ENCODE measurements at regions not wholly inside any gene's neighbourhood (a gene's known extent, or its start where the extent isn't known, plus 50 kb on each side); places are given as distances from the start of the nearest gene placed in this dataset.

- Mint-ChIP-seq H3K36me3 (ENCODE audit: low read depth) (no peaks in the 10 kb centered on the region), H3K9me3 (no peaks in the 10 kb centered on the region), H3K4me1 (no peaks in the 10 kb centered on the region), H3K27ac (ENCODE audit: unreplicated experiment) (no peak overlapping the region), H3K27me3 (ENCODE audit: low read depth) (no peaks in the 10 kb centered on the region), H3K4me3 (no peak overlapping the region)
- no peak for TF ChIP-seq CTCF (conservative IDR thresholded peaks at IDR 0.05)
- DNase-seq (ENCODE audit: low read depth, low spot score): no peak
Observed at GRCh38 chr5:3337812-3338541, 257.7 kb upstream of the IRX1 start.

GRCh38 chr5:3336666-3337065, 259.0 kb upstream of the IRX1 start:
- Mint-ChIP-seq H3K36me3 (ENCODE audit: low read depth) (no peaks in the 10 kb centered on the region), H3K4me3 (no peak overlapping the region), H3K27ac (ENCODE audit: unreplicated experiment) (no peak overlapping the region), H3K27me3 (ENCODE audit: low read depth) (no peaks in the 10 kb centered on the region), H3K9me3 (no peaks in the 10 kb centered on the region), H3K4me1 (no peaks in the 10 kb centered on the region)
- no peak for TF ChIP-seq CTCF (conservative IDR thresholded peaks at IDR 0.05)
- no peak for DNase-seq (ENCODE audit: low read depth, low spot score)

- DNase-seq (ENCODE audit: low read depth, low spot score): no peak
- H3K36me3 Mint-ChIP-seq (ENCODE audit: low read depth): no peaks in the 10 kb centered on the region
- TF ChIP-seq CTCF (conservative IDR thresholded peaks at IDR 0.05): no peak
- no peaks in the 10 kb centered on the region for H3K9me3 Mint-ChIP-seq
- H3K27me3 Mint-ChIP-seq (ENCODE audit: low read depth): no peaks in the 10 kb centered on the region
- no peak overlapping the region for H3K4me3 Mint-ChIP-seq
- no peak overlapping the region for H3K27ac Mint-ChIP-seq (ENCODE audit: unreplicated experiment)
- H3K4me1 Mint-ChIP-seq: no peaks in the 10 kb centered on the region
Observed at GRCh38 chr5:3335301-3335700, 260.3 kb upstream of the IRX1 start.

- H3K4me1 Mint-ChIP-seq: no peaks in the 10 kb centered on the region
- H3K27ac Mint-ChIP-seq (ENCODE audit: unreplicated experiment): no peak overlapping the region
- no peaks in the 10 kb centered on the region for H3K9me3 Mint-ChIP-seq
- no peak overlapping the region for H3K4me3 Mint-ChIP-seq
- H3K36me3 Mint-ChIP-seq (ENCODE audit: low read depth): no peaks in the 10 kb centered on the region
- no peaks in the 10 kb centered on the region for H3K27me3 Mint-ChIP-seq (ENCODE audit: low read depth)
- no peak for TF ChIP-seq CTCF (conservative IDR thresholded peaks at IDR 0.05)
- DNase-seq (ENCODE audit: low read depth, low spot score): no peak
Observed at GRCh38 chr5:3333836-3334235, 261.8 kb upstream of the IRX1 start.

- Mint-ChIP-seq H3K27me3 (ENCODE audit: low read depth) (no peaks in the 10 kb centered on the region), H3K9me3 (no peaks in the 10 kb centered on the region), H3K4me3 (no peak overlapping the region), H3K4me1 (no peaks in the 10 kb centered on the region), H3K36me3 (ENCODE audit: low read depth) (no peaks in the 10 kb centered on the region), H3K27ac (ENCODE audit: unreplicated experiment) (no peak overlapping the region)
- no peak for TF ChIP-seq CTCF (conservative IDR thresholded peaks at IDR 0.05)
- DNase-seq (ENCODE audit: low read depth, low spot score): no peak
Observed at GRCh38 chr5:3333105-3333504, 262.5 kb upstream of the IRX1 start.
